ENCODE measurements at regions not wholly inside any gene's neighbourhood (a gene's known extent, or its start where the extent isn't known, plus 50 kb on each side); places are given as distances from the start of the nearest gene placed in this dataset.
A peak's percentile ranks its signal among the peaks of the same experiment; 100 is the strongest.
"Not testable (repeated sequence)": the region's sequence is repeated elsewhere in the genome, so short reads cannot be mapped to it uniquely, and the experiment has no call there.

GRCh38 chr11:38721586-38722315 lies 2123.7 kb upstream of the RAG2 start:
- DNase-seq (ENCODE audit: low read depth in 2 of 2), result peak in 1 of 2 experiments; percentile 3

DNA sequence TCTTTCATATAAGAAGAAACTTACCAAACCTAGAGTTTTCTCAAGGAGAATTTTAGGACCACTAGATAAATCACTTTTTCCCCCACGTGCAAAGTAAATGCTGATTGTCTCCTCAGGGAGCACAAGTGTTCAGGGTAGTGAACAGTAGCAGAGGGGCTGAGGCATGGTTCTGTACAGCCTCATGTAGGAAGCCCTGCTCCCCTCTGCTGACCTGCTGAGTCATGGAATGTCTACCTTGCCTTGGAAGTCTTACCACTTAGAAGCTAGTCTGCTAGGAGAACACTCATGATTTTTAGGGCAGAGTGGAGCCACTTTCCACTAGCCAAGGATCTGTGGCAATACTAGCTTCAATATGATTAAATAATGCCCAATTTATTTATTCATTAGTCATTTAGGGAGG lies 2120.6 kb upstream of the RAG2 start:
- no peak for DNase-seq (ENCODE audit: low read depth in 2 of 2)

DNA sequence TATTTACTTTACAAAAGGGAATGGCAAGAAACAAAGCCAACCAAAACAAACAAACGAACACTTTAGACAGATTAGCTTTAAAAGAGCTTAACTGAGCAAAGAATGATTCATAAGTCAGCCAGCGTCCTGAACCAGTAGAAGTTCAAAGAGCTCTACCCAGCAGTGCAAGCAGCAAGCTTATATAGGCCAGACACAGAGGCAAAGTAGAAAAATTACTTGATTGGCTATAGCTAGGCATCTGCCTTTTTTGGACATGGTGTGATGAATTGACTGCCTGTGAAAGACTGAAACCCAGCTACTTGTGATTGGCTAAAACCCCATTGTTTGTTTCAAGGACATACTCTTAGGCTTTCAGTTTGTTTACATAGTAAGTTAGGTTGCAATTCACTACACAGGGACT lies 2120.0 kb upstream of the RAG2 start:
- DNase-seq (ENCODE audit: low read depth in 2 of 2), result no peak

DNA sequence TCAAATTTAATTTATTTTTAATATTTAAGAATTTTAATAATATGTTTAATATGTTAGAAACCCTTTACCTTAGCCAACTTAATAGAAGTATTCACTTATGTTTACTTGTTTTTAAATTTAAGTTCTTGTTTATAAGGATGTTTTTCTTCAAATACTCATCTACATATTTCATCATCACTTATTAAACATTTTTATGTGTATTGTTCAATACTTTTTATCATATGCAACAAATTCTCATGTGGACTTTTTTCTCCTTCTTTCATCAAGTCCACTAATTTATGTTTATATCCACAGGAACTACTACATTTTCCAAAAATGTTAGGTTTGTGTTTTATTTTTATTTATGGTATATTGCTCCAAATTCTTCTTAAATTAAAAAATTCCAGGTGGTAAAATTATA lies 2113.1 kb upstream of the RAG2 start:
- DNase-seq (ENCODE audit: low read depth in 2 of 2), result no peak

DNA sequence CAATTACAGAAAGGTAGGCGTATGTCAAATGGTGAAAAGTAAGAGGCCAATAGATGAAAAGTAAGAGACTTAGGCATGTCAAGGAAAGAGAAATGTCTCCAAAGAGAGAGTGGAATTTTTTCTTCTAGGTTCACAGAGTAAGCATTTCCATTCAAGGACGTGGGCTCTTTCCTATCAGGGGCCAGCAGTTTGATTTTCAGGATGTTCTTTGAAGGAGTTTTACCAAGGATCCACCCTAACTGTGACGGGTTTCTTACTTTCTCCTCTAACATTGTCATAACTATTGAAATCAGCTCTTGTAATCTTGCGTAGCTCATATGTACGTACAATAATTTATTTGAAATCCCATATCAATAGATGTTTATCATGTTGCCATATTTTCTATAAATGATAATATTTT lies 2112.2 kb upstream of the RAG2 start:
- DNase-seq (ENCODE audit: low read depth in 2 of 2), result no peak

DNA sequence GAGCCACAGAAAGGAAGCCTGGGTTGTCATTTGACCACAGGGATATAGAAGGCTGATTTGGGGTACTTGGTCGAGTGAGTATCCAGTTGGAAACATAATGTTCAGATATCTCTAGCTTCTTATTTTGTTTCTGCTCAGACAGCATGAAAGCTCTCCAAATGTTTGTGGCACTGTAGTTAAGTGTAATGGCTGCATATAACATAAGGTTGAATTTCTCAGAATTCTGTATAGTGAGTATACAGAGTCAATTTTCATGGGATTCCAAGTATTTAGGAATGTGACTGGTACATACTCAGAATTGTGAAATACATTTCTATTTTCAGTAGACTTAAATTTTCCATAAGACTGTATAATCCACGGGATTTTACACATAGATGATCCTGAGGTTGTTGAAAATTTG lies 2102.1 kb upstream of the RAG2 start:
- no peak for DNase-seq (ENCODE audit: low read depth in 2 of 2)

- no peak for DNase-seq (ENCODE audit: low read depth in 2 of 2)
Observed at GRCh38 chr11:38693306-38693705, 2095.3 kb upstream of the RAG2 start.

DNA sequence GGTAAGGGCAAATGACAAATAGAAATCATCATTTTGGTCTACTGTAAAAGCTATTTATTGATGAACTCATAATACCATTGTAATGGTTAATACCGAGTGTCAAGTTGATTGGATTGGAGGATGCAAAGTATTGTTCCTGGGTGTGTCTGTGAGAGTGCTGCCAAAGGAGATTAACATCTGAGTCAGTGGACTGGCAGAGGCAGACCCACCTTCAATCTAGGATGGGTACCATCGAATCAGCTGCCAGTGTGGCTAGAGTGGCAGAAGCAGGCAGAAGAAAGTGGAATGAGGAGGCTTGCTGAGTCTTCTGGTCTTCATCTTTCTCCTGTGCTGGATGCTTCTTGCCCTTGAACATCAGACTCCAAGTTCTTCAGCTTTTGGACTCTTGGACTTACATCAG lies 2092.2 kb upstream of the RAG2 start:
- not testable (repeated sequence) for DNase-seq (ENCODE audit: low read depth in 2 of 2)

- DNase-seq (ENCODE audit: low read depth in 2 of 2), result no peak
Observed at GRCh38 chr11:38687008-38687407, 2089.0 kb upstream of the RAG2 start.

DNA sequence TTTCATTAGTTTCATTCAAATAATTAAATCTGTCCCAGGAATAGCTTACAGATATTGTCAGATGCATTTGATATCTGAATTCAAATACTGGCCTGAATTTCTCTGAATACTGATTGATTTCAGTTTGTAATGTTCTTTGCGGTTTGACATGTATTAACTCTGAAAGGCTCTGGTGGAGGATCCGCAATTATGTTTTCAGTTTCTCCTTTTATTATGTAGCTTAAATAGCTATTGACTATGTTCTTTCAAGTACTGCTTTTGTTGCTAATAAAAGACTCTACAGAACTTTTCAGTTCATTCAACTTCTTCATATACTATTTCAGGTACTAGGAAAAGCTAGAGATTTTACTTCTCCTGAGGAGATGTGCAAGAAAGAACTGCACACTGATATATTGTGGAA lies 2085.4 kb upstream of the RAG2 start:
- no peak for DNase-seq (ENCODE audit: low read depth in 2 of 2)

GRCh38 chr11:38680746-38681145 lies 2082.7 kb upstream of the RAG2 start:
- no peak for DNase-seq (ENCODE audit: low read depth in 2 of 2)

- DNase-seq (ENCODE audit: low read depth in 2 of 2), result no peak
Observed at GRCh38 chr11:38680166-38680565, 2082.1 kb upstream of the RAG2 start.

GRCh38 chr11:38672445-38672844 lies 2074.4 kb upstream of the RAG2 start:
- DNase-seq (ENCODE audit: low read depth in 2 of 2), result no peak

DNA sequence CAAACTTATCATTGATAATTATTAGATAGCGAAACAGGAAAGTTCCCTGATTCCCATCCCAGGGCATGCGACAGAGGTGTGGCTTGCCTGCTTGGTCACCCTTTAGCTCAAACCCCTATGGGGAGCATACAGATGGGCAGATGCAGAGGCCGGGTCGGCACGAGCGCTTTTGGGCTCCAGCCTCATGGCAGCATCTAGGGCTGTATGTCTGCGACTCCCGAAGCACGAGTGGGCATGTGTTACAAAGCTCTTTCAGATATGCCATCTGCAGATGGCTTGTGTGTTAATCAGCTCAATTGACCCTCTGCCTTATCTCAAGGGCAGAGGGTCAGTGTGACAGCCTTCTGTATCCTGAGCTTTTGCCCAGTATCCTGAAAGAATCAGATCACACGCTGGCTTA lies 2069.3 kb upstream of the RAG2 start:
- DNase-seq (ENCODE audit: low read depth in 2 of 2), result no peak

- no peak for DNase-seq (ENCODE audit: low read depth in 2 of 2)
Observed at GRCh38 chr11:38648604-38649003, 2050.6 kb upstream of the RAG2 start.

DNA sequence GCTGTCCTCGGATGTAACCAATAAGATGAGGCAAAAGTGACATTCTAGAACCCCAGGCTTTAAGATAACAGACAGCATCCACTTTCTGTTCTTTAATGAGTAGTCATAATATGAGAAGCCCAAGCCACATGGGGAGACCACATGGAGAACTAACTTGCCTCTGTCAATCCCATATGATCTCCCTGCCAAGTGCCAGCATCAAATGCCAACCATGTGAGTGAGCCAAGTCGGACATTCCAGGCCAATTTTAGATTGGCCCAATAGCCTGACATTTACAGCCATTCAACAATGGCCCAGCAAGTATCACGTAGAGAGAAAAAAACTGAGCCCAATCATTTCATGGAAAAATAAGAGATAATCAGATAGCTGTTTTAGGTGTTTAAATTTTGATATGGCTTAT lies 2048.3 kb upstream of the RAG2 start:
- no peak for DNase-seq (ENCODE audit: low read depth in 2 of 2)

GRCh38 chr11:38640854-38641253 lies 2042.8 kb upstream of the RAG2 start:
- no peak for DNase-seq (ENCODE audit: low read depth in 2 of 2)

DNA sequence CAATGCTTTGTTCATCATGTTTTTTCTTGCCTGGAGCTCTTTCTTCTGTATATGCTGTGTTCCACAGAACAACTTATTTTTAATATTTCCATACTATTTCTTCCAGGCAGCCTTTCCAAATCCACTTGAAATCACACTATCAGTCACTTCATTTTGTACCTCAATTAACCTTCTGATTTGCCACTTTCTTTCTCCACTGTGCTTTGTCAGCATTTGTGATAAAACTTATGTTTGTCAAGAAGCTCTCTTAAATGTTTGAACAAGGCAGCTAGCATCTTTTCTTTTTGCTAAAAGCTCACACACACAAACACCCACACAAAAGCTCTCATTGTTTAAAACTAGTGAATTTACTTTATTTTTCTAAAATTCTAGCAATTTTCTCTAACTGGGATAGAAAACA lies 2014.7 kb upstream of the RAG2 start:
- DNase-seq (ENCODE audit: low read depth in 2 of 2), result no peak

- DNase-seq (ENCODE audit: low read depth in 2 of 2), result not testable (repeated sequence)
Observed at GRCh38 chr11:38601371-38601770, 2003.3 kb upstream of the RAG2 start.

DNA sequence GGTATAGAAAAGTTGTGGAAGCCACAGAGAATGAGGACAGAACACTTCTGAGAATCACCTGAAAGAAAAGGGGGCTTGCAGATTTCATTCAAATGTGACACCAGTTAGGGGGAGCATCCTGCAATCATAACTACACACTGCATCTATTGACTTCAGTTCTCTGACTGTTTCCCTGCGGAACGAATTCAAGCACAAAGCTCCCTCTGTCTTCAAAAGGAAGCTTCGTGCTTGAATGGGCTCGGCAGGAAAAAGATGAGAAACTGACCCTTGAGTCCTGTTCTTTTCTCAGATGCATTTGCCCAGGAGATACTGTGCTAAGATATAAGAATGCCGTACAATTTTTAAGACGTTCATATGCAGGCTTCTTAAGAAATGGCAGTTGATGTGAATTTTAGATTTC lies 2000.4 kb upstream of the RAG2 start:
- DNase-seq (ENCODE audit: low read depth in 2 of 2), result no peak

GRCh38 chr11:38595359-38596016 lies 1997.5 kb upstream of the RAG2 start:
- DNase-seq (ENCODE audit: low read depth in 2 of 2), result not testable (repeated sequence)

DNA sequence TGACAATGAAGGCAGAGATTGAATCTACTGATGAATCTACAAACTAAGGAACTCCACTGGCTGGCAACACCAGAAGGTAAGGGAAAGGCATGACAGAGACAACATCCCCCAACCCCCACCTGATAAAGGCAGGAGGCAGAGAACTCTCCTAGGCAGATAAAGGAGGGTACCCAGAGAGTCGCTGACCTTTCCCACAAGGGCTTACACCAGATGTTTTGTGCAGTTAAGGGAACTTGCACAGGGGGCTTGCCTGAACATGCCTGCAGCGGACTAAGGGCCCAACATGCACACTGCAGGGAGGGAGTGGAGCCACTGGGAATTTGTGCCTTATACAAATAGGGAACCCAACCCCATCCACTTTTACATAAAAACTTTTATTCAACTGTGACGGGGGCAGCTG lies 1996.9 kb upstream of the RAG2 start:
- DNase-seq (ENCODE audit: low read depth in 2 of 2), result no peak

DNA sequence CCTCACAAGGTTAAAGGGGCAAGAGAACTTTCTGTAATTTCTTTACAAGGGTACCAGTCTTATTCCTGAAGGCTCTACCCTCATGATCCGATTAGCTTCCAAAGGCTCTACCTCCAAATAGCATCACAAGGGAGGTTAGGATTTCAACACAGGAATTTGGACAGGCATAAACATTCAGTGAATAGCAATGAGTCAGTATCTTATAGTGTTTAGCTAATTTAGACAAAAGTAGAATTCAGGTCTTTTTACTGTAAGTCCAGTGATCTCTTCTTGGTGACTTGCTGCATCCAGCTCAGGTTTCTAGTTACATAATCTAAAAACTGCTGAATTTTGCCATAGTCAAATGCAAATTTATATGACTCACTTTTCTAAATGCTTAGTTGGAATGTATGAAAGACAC lies 1995.6 kb upstream of the RAG2 start:
- peak in 1 of 2 experiments; percentile 4 for DNase-seq (ENCODE audit: low read depth in 2 of 2)

GRCh38 chr11:38582756-38583155 lies 1984.7 kb upstream of the RAG2 start:
- no peak for DNase-seq (ENCODE audit: low read depth in 2 of 2)
